ENCODE measurements at regions not wholly inside any gene's neighbourhood (a gene's known extent, or its start where the extent isn't known, plus 50 kb on each side); places are given as distances from the start of the nearest gene placed in this dataset.
A peak's percentile ranks its signal among the peaks of the same experiment; 100 is the strongest.
"Not testable (repeated sequence)": the region's sequence is repeated elsewhere in the genome, so short reads cannot be mapped to it uniquely, and the experiment has no call there.

DNA sequence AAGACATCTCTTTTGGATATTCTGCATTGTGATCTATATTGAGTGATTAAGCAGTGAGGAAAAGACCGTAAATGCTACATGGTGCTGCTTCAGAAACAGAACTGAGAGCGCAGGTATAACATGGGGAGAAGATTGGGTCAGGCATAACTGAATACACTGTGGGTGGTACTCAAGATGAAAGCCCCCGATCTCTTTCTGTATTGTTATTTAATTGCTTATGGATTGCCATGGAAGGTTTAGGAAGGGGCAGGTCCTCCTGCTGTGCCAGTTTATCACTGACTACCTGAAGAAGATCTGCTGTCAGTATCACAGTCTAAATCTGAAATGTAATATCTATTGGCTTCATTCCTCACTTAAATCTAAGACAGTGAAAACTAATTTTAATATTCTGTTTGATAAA lies 1568.7 kb upstream of the CELF4 start:
- no peak overlapping the region for H2AK5ac ChIP-seq (ENCODE audit: low read depth, low read length)
- no peaks in the 10 kb centered on the region for H3K27me3 ChIP-seq (ENCODE audit: control insufficient read depth in 3 of 3, insufficient read depth in 3 of 3, low read depth in 1 of 3, low read length in 3 of 3)
- no peak overlapping the region for H3K9ac ChIP-seq (ENCODE audit: low read depth, low read length, poor library complexity)
- no peaks in the 10 kb centered on the region for H3K9me3 ChIP-seq (replicated peaks in 1 of 2; ENCODE audit: control insufficient read depth in 2 of 2, insufficient read depth in 1 of 2, low read depth in 1 of 2, low read length in 2 of 2)
- H2BK12ac ChIP-seq (ENCODE audit: low read length): no peak overlapping the region
- no peak overlapping the region for H2AFZ ChIP-seq (ENCODE audit: low read length)
- no peak overlapping the region for H3K4me3 ChIP-seq (ENCODE audit: low read length in 2 of 2)
- H2BK120ac ChIP-seq (ENCODE audit: low read depth, low read length): no peak overlapping the region
- H3K4me1 ChIP-seq (ENCODE audit: control insufficient read depth in 2 of 2, insufficient read depth in 1 of 2, low read depth in 1 of 2, low read length in 2 of 2): no peaks in the 10 kb centered on the region
- no peak overlapping the region for H2BK15ac ChIP-seq (ENCODE audit: low read length)
- no peak overlapping the region for H3K18ac ChIP-seq (ENCODE audit: low read length)
- H4K91ac ChIP-seq (ENCODE audit: low read depth, low read length, poor library complexity): no peak overlapping the region
- H4K8ac ChIP-seq (ENCODE audit: low read depth, low read length): no peak overlapping the region
- H3K36me3 ChIP-seq (replicated peaks in 1 of 2; ENCODE audit: control insufficient read depth in 2 of 2, insufficient read depth in 2 of 2, low read length in 2 of 2): no peaks in the 10 kb centered on the region
- H2BK5ac ChIP-seq (ENCODE audit: low read length): no peak overlapping the region
- DNase-seq (ENCODE audit: low spot score): no peak
- H3K4ac ChIP-seq (ENCODE audit: low read length): no peak overlapping the region
- WGBS, 2 donors (ENCODE audit: extremely low coverage in 2 of 2, insufficient read length in 2 of 2, insufficient replicate concordance in 1 of 2): no CpG with 5 or more reads among the region's 3 CpGs
- no peak overlapping the region for H3K23ac ChIP-seq (ENCODE audit: low read depth, low read length, poor library complexity)
- no peak overlapping the region for H3K27ac ChIP-seq (replicated peaks; ENCODE audit: low read length)
- no peak overlapping the region for H3K14ac ChIP-seq (ENCODE audit: low read length)
- no peak overlapping the region for H3K4me2 ChIP-seq (ENCODE audit: insufficient read depth, low read length, poor library complexity, severe bottlenecking)
- H3K79me1 ChIP-seq (ENCODE audit: low read depth, low read length): peaks cover 1% of the 10 kb centered on the region

DNA sequence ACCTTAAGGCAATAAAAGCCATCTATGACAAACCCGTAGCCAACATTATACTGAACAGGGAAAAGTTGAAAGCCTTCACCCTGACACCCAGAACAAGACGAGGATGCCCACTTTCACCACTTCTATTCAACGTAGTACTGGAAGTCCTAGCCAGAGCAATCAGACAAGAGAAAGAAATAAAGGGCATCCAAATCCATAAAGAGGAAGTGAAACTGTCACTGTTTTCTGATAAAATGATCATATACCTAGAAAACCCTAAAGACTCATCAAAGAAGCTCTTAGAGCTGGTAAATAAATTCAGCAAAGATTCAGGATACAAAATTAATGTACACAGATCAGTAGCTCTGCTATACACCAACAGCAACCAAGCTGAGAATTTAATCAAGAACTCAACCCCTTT lies 1561.9 kb upstream of the CELF4 start:
- H3K4me1 ChIP-seq (ENCODE audit: control insufficient read depth in 2 of 2, insufficient read depth in 1 of 2, low read depth in 1 of 2, low read length in 2 of 2); H3K4me2 ChIP-seq (ENCODE audit: insufficient read depth, low read length, poor library complexity, severe bottlenecking); H3K4me3 ChIP-seq (ENCODE audit: low read length in 2 of 2); H2BK15ac ChIP-seq (ENCODE audit: low read length); H3K18ac ChIP-seq (ENCODE audit: low read length); H3K79me1 ChIP-seq (ENCODE audit: low read depth, low read length); H2AFZ ChIP-seq (ENCODE audit: low read length); H3K23ac ChIP-seq (ENCODE audit: low read depth, low read length, poor library complexity); H3K9ac ChIP-seq (ENCODE audit: low read depth, low read length, poor library complexity); H2BK12ac ChIP-seq (ENCODE audit: low read length); H3K9me3 ChIP-seq (replicated peaks in 1 of 2; ENCODE audit: control insufficient read depth in 2 of 2, insufficient read depth in 1 of 2, low read depth in 1 of 2, low read length in 2 of 2); H3K27ac ChIP-seq (replicated peaks; ENCODE audit: low read length); H3K27me3 ChIP-seq (ENCODE audit: control insufficient read depth in 3 of 3, insufficient read depth in 3 of 3, low read depth in 1 of 3, low read length in 3 of 3); H2BK5ac ChIP-seq (ENCODE audit: low read length); H3K4ac ChIP-seq (ENCODE audit: low read length); H3K36me3 ChIP-seq (replicated peaks in 1 of 2; ENCODE audit: control insufficient read depth in 2 of 2, insufficient read depth in 2 of 2, low read length in 2 of 2); H4K91ac ChIP-seq (ENCODE audit: low read depth, low read length, poor library complexity); DNase-seq (ENCODE audit: low spot score); H2BK120ac ChIP-seq (ENCODE audit: low read depth, low read length); H4K8ac ChIP-seq (ENCODE audit: low read depth, low read length); H2AK5ac ChIP-seq (ENCODE audit: low read depth, low read length); H3K14ac ChIP-seq (ENCODE audit: low read length): not testable (repeated sequence)
- no CpG with 5 or more reads among the region's 3 CpGs for WGBS, 2 donors (ENCODE audit: extremely low coverage in 2 of 2, insufficient read length in 2 of 2, insufficient replicate concordance in 1 of 2)

DNA sequence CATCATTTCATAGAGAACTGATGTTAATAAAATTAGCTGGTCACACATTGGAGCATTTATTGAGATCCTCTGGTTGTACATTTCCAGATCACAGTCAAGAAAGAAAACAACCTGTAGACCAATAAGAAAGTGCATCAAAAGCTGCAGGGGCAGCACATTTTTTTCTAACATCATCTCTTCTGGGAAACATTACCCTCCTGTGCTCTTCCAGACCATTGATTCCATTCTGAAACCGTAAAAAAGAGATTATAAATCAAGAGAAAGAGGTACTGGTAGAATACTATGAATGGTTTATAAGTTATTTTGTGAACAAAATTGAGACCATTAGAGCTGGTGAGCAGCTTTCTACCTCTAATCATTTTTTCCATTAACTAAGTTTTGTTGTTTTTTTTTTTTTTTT lies 1548.2 kb upstream of the CELF4 start:
- no peak overlapping the region for H3K23ac ChIP-seq (ENCODE audit: low read depth, low read length, poor library complexity)
- H4K8ac ChIP-seq (ENCODE audit: low read depth, low read length): no peak overlapping the region
- H3K36me3 ChIP-seq (replicated peaks in 1 of 2; ENCODE audit: control insufficient read depth in 2 of 2, insufficient read depth in 2 of 2, low read length in 2 of 2): no peaks in the 10 kb centered on the region
- no peak overlapping the region for H2BK12ac ChIP-seq (ENCODE audit: low read length)
- H2BK15ac ChIP-seq (ENCODE audit: low read length): no peak overlapping the region
- no peak overlapping the region for H3K27ac ChIP-seq (replicated peaks; ENCODE audit: low read length)
- WGBS, 2 donors (ENCODE audit: extremely low coverage in 2 of 2, insufficient read length in 2 of 2, insufficient replicate concordance in 1 of 2): no CpG with 5 or more reads among the region's 1 CpG
- H3K4me3 ChIP-seq (ENCODE audit: low read length in 2 of 2): no peak overlapping the region
- H3K4me2 ChIP-seq (ENCODE audit: insufficient read depth, low read length, poor library complexity, severe bottlenecking): no peak overlapping the region
- H3K14ac ChIP-seq (ENCODE audit: low read length): no peak overlapping the region
- H2BK120ac ChIP-seq (ENCODE audit: low read depth, low read length): no peak overlapping the region
- H2BK5ac ChIP-seq (ENCODE audit: low read length): no peak overlapping the region
- H4K91ac ChIP-seq (ENCODE audit: low read depth, low read length, poor library complexity): no peak overlapping the region
- no peaks in the 10 kb centered on the region for H3K4me1 ChIP-seq (ENCODE audit: control insufficient read depth in 2 of 2, insufficient read depth in 1 of 2, low read depth in 1 of 2, low read length in 2 of 2)
- no peak overlapping the region for H3K9ac ChIP-seq (ENCODE audit: low read depth, low read length, poor library complexity)
- no peak overlapping the region for H3K4ac ChIP-seq (ENCODE audit: low read length)
- peak overlapping the region; percentile 11 for H2AFZ ChIP-seq (ENCODE audit: low read length)
- H3K18ac ChIP-seq (ENCODE audit: low read length): no peak overlapping the region
- DNase-seq (ENCODE audit: low spot score): no peak
- H3K9me3 ChIP-seq (replicated peaks in 1 of 2; ENCODE audit: control insufficient read depth in 2 of 2, insufficient read depth in 1 of 2, low read depth in 1 of 2, low read length in 2 of 2): no peaks in the 10 kb centered on the region
- H3K79me1 ChIP-seq (ENCODE audit: low read depth, low read length): no peaks in the 10 kb centered on the region
- no peaks in the 10 kb centered on the region for H3K27me3 ChIP-seq (ENCODE audit: control insufficient read depth in 3 of 3, insufficient read depth in 3 of 3, low read depth in 1 of 3, low read length in 3 of 3)
- H2AK5ac ChIP-seq (ENCODE audit: low read depth, low read length): no peak overlapping the region

DNA sequence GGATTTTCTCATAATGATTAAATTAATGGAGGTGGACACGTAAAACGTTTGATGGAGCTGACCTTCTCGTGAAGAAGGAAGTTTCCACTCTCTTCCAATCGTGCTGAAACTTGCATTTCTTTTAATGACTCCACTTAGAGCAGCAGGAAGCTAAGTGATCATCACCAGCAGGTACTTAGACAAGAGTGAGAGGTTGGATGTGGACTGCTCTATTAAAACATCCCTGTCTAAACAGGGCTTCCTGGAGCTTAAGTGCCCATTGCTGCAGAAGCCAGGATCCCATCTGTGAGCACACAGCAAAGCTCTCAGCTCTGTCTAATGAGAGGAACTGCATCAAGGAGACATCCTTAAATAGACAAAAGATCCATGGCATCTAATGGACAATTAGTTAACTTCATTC lies 1539.5 kb upstream of the CELF4 start:
- H3K9me3 ChIP-seq (replicated peaks in 1 of 2; ENCODE audit: control insufficient read depth in 2 of 2, insufficient read depth in 1 of 2, low read depth in 1 of 2, low read length in 2 of 2): no peaks in the 10 kb centered on the region
- H3K18ac ChIP-seq (ENCODE audit: low read length): no peak overlapping the region
- no peak overlapping the region for H3K27ac ChIP-seq (replicated peaks; ENCODE audit: low read length)
- no peaks in the 10 kb centered on the region for H3K79me1 ChIP-seq (ENCODE audit: low read depth, low read length)
- no peak overlapping the region for H3K23ac ChIP-seq (ENCODE audit: low read depth, low read length, poor library complexity)
- H2BK12ac ChIP-seq (ENCODE audit: low read length): no peak overlapping the region
- H3K9ac ChIP-seq (ENCODE audit: low read depth, low read length, poor library complexity): no peak overlapping the region
- no CpG with 5 or more reads among the region's 4 CpGs for whole genome bisulfite sequencing, 2 donors (ENCODE audit: extremely low coverage in 2 of 2, insufficient read length in 2 of 2, insufficient replicate concordance in 1 of 2)
- no peak overlapping the region for H4K8ac ChIP-seq (ENCODE audit: low read depth, low read length)
- no peak overlapping the region for H2AFZ ChIP-seq (ENCODE audit: low read length)
- H4K91ac ChIP-seq (ENCODE audit: low read depth, low read length, poor library complexity): no peak overlapping the region
- no peak overlapping the region for H3K14ac ChIP-seq (ENCODE audit: low read length)
- no peak overlapping the region for H2BK120ac ChIP-seq (ENCODE audit: low read depth, low read length)
- no peak overlapping the region for H2AK5ac ChIP-seq (ENCODE audit: low read depth, low read length)
- no peaks in the 10 kb centered on the region for H3K27me3 ChIP-seq (ENCODE audit: control insufficient read depth in 3 of 3, insufficient read depth in 3 of 3, low read depth in 1 of 3, low read length in 3 of 3)
- no peaks in the 10 kb centered on the region for H3K4me1 ChIP-seq (ENCODE audit: control insufficient read depth in 2 of 2, insufficient read depth in 1 of 2, low read depth in 1 of 2, low read length in 2 of 2)
- no peak overlapping the region for H3K4me2 ChIP-seq (ENCODE audit: insufficient read depth, low read length, poor library complexity, severe bottlenecking)
- no peak overlapping the region for H2BK5ac ChIP-seq (ENCODE audit: low read length)
- no peaks in the 10 kb centered on the region for H3K36me3 ChIP-seq (replicated peaks in 1 of 2; ENCODE audit: control insufficient read depth in 2 of 2, insufficient read depth in 2 of 2, low read length in 2 of 2)
- H2BK15ac ChIP-seq (ENCODE audit: low read length): no peak overlapping the region
- DNase-seq (ENCODE audit: low spot score): no peak
- H3K4ac ChIP-seq (ENCODE audit: low read length): no peak overlapping the region
- no peak overlapping the region for H3K4me3 ChIP-seq (ENCODE audit: low read length in 2 of 2)

Measured in neuronal stem cell (in vitro differentiated cells).